Keratinocyte (primary cell): ENCODE measurements at regions not wholly inside any gene's neighbourhood (a gene's known extent, or its start where the extent isn't known, plus 50 kb on each side); places are given as distances from the start of the nearest gene placed in this dataset.

Source experiments
- DNase-seq: peaks from one replicate; pipeline ENCODE4 v3.0.0-alpha.2; 2011; ENCODE audit warnings: low read depth, missing footprints, low spot score
- FAIRE-seq: peaks from 2 replicates; lab custom pipeline; 2011; peaks lifted over from hg19 to GRCh38; lab: Jason Lieb, UNC
- H2AFZ ChIP-seq: 2 replicates; pipeline ENCODE4 v1.6.0; 2012; ENCODE audit warnings: low read length, control low read depth, inconsistent platforms; ENCODE audit not compliant: control insufficient read depth
- H3K27ac ChIP-seq: 2 replicates; pipeline ENCODE4 v1.5.1; 2011; ENCODE audit warnings: low read length; ENCODE audit not compliant: control insufficient read depth, insufficient read depth
- H3K27me3 ChIP-seq: 3 replicates; pipeline ENCODE4 v1.6.0; 2011; ENCODE audit warnings: low read length; ENCODE audit not compliant: control insufficient read depth, insufficient read depth; ENCODE audit errors: extremely low read depth
- H3K36me3 ChIP-seq, 2 experiments: 2 replicates in 1 of 2; 3 replicates in 1 of 2; pipeline ENCODE4 v1.5.1; 2011; ENCODE audit warnings: low read length in 2 of 2, mild to moderate bottlenecking in 1 of 2; ENCODE audit not compliant: control insufficient read depth in 2 of 2, insufficient read depth in 2 of 2; ENCODE audit errors: extremely low read depth in 1 of 2
- H3K4me1 ChIP-seq: 3 replicates; pipeline ENCODE4 v1.5.1; 2011; ENCODE audit warnings: low read length; ENCODE audit not compliant: control insufficient read depth, insufficient read depth; ENCODE audit errors: extremely low read depth
- H3K4me2 ChIP-seq: 3 replicates; pipeline ENCODE4 v1.6.0; 2011; ENCODE audit warnings: low read depth, low read length; ENCODE audit not compliant: control insufficient read depth, insufficient read depth; ENCODE audit errors: extremely low read depth
- H3K4me3 ChIP-seq, 3 experiments: fragments of 200-600 bp in 1 of 3; sonication (generic) in 1 of 3; 2 replicates in 2 of 3; 3 replicates in 1 of 3; pipeline ENCODE4 v1.5.1; 2011 to 2016; ENCODE audit warnings: low read length in 3 of 3, mild to moderate bottlenecking in 3 of 3, control low read depth in 2 of 3, inconsistent platforms in 1 of 3, low read depth in 1 of 3, mixed read lengths in 1 of 3, mixed run types in 1 of 3, moderate library complexity in 1 of 3; ENCODE audit not compliant: control insufficient read depth in 2 of 3, insufficient read depth in 2 of 3; ENCODE audit errors: extremely low read depth in 1 of 3
- H3K79me2 ChIP-seq: 2 replicates; pipeline ENCODE4 v1.6.0; 2012; ENCODE audit warnings: low read length; ENCODE audit not compliant: control insufficient read depth, insufficient read depth
- H3K9ac ChIP-seq: 3 replicates; pipeline ENCODE4 v1.6.0; 2011; ENCODE audit warnings: low read length; ENCODE audit not compliant: control insufficient read depth, insufficient read depth; ENCODE audit errors: extremely low read depth
- H3K9me1 ChIP-seq: 3 replicates; pipeline ENCODE4 v1.6.0; 2011; ENCODE audit warnings: low read length; ENCODE audit not compliant: control insufficient read depth, insufficient read depth; ENCODE audit errors: extremely low read depth
- H3K9me3 ChIP-seq: 2 replicates; pipeline ENCODE4 v1.5.1; 2012; ENCODE audit warnings: low read depth, low read length; ENCODE audit not compliant: control insufficient read depth
- H4K20me1 ChIP-seq: 3 replicates; pipeline ENCODE4 v1.6.0; 2011; ENCODE audit warnings: low read length; ENCODE audit not compliant: control insufficient read depth, insufficient read depth; ENCODE audit errors: extremely low read depth
- EZH2 ChIP-seq: IDR thresholded peaks from one replicate; pipeline ENCODE4 v1.6.1; 2012; ENCODE audit warnings: inconsistent platforms, mild to moderate bottlenecking, low read length, moderate library complexity
- dilution Hi-C: fragments of 300-500 bp; cut with MboI; formaldehyde crosslinking; loops from one replicate; pipeline ENCODE4 v1.7.0; 2020; ENCODE audit warnings: low sequenced_read_pairs; ENCODE audit not compliant: extremely low pct_ligation_motif_present
- TF ChIP-seq, protein P1 (sequence below), 3 experiments: IDR thresholded peaks in 1 of 3; conservative IDR thresholded peaks in 1 of 3; optimal IDR thresholded peaks in 1 of 3; 2 replicates in 2 of 3; 3 replicates in 1 of 3; pipeline versions ENCODE3 to v1.5.1; 2011; ENCODE audit warnings: low read length in 3 of 3, mild to moderate bottlenecking in 3 of 3, moderate library complexity in 2 of 3, control low read depth in 1 of 3, inconsistent platforms in 1 of 3; ENCODE audit not compliant: insufficient read depth in 2 of 3; ENCODE audit errors: extremely low read depth in 1 of 3

DNA sequence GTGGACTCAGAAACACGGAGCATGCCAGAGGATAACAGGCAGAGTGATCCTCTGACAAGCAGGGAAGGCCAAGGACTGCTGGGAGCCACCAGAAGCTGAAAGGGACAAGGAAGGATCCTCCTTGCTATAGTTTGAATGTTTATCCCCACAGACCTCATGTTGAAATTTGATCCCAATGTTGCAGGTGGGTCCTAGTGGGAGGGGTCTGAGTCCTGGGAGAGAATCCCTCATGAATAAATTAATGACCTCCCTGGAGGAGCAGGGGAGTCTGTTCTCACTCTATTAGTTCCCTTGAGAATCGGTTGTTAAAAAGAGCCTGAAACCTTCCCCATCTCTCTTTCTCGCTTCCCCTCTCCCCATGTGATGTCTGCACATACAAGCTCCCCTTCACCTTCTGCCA, 124.4 kb downstream of the FBXO15 start:
- FAIRE-seq (no peak), DNase-seq (no peak)
- Histone ChIP-seq H3K4me1 (no peaks in the 10 kb centered on the region), H3K4me2 (no peak overlapping the region), H3K36me3 (no peaks in the 10 kb centered on the region), H3K79me2 (no peaks in the 10 kb centered on the region), H3K9ac (no peak overlapping the region), H4K20me1 (no peaks in the 10 kb centered on the region), H3K9me3 (no peaks in the 10 kb centered on the region), H3K4me3 (no peak overlapping the region), H3K9me1 (no peaks in the 10 kb centered on the region), H2AFZ (no peak overlapping the region), H3K27me3 (no peaks in the 10 kb centered on the region), H3K27ac (no peak overlapping the region)
- TF ChIP-seq, protein P1, sequence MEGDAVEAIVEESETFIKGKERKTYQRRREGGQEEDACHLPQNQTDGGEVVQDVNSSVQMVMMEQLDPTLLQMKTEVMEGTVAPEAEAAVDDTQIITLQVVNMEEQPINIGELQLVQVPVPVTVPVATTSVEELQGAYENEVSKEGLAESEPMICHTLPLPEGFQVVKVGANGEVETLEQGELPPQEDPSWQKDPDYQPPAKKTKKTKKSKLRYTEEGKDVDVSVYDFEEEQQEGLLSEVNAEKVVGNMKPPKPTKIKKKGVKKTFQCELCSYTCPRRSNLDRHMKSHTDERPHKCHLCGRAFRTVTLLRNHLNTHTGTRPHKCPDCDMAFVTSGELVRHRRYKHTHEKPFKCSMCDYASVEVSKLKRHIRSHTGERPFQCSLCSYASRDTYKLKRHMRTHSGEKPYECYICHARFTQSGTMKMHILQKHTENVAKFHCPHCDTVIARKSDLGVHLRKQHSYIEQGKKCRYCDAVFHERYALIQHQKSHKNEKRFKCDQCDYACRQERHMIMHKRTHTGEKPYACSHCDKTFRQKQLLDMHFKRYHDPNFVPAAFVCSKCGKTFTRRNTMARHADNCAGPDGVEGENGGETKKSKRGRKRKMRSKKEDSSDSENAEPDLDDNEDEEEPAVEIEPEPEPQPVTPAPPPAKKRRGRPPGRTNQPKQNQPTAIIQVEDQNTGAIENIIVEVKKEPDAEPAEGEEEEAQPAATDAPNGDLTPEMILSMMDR (optimal IDR thresholded peaks at IDR 0.05 in 1 of 3, IDR thresholded peaks at IDR 0.05 in 1 of 3, conservative IDR thresholded peaks at IDR 0.05 in 1 of 3; ENCODE audit: extremely low read depth in 1 of 3, insufficient read depth in 2 of 3, low read length in 3 of 3), result no peak
- no peak for TF ChIP-seq EZH2
- dilution Hi-C loops, result no loop called here

DNA sequence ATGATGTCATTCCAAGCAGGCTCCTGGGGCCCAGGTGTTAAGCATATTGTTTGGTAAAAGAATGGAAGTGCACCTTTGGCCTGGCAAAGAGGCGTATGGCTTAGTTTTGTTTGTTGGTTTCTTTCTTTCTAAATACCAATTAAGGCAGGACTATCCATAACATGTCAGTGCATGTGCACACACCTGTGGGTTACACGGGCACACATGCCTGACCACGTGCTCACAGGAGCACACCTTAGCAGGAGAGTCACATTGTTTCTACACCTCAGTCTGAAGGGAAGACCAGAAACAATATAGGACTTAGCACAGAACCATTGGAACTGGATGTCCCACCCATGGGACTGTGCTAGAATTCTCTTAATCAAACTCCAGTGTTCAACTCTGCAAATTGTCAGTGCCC, 127.8 kb downstream of the FBXO15 start:
- DNase-seq (no peak), FAIRE-seq (no peak)
- Histone ChIP-seq H4K20me1 (no peaks in the 10 kb centered on the region), H3K9me3 (no peaks in the 10 kb centered on the region), H3K4me3 (no peak overlapping the region), H3K79me2 (no peaks in the 10 kb centered on the region), H3K36me3 (no peaks in the 10 kb centered on the region), H3K9ac (no peak overlapping the region), H3K4me1 (no peaks in the 10 kb centered on the region), H3K9me1 (no peaks in the 10 kb centered on the region), H3K4me2 (no peak overlapping the region), H2AFZ (no peak overlapping the region), H3K27ac (no peak overlapping the region), H3K27me3 (no peaks in the 10 kb centered on the region)
- dilution Hi-C loops, result no loop called here
- no peak for TF ChIP-seq EZH2
- TF ChIP-seq, protein P1 (optimal IDR thresholded peaks at IDR 0.05 in 1 of 3, IDR thresholded peaks at IDR 0.05 in 1 of 3, conservative IDR thresholded peaks at IDR 0.05 in 1 of 3; ENCODE audit: extremely low read depth in 1 of 3, insufficient read depth in 2 of 3, low read length in 3 of 3), result no peak
